ENCODE measurements at regions not wholly inside any gene's neighbourhood (a gene's known extent, or its start where the extent isn't known, plus 50 kb on each side); places are given as distances from the start of the nearest gene placed in this dataset.

GRCh38 chr3:72393455-72393854 lies 454.8 kb downstream of the SHQ1 start:
- H3K56ac ChIP-seq (ENCODE audit: insufficient read length, low read depth, low read length): no peak overlapping the region
- no peak overlapping the region for H2BK12ac ChIP-seq (ENCODE audit: insufficient read length, low read depth, low read length)
- H3K9me3 ChIP-seq (ENCODE audit: control insufficient read depth, low read depth, low read length): no peaks in the 10 kb centered on the region
- H2BK5ac ChIP-seq (ENCODE audit: insufficient read length, low read length): no peak overlapping the region
- TF ChIP-seq CTCF (conservative IDR thresholded peaks at IDR 0.05): no peak
- no peak overlapping the region for H3K14ac ChIP-seq (ENCODE audit: insufficient read depth, low read length)
- H2AFZ ChIP-seq (ENCODE audit: low read length): no peak overlapping the region
- no peak overlapping the region for H3T11ph ChIP-seq (ENCODE audit: low read length)
- Mint-ChIP-seq H3K27me3 (ENCODE audit: low read depth) (no peaks in the 10 kb centered on the region), H3K9me3 (no peaks in the 10 kb centered on the region), H3K36me3 (ENCODE audit: insufficient read depth in 1 of 3, low read depth in 3 of 3) (no peaks in the 10 kb centered on the region), H3K27ac (no peak overlapping the region), H3K4me3 (no peak overlapping the region), H3K4me1 (peaks cover 29 to 43% of the 10 kb centered on the region in 2 experiments)
- peaks cover 11% of the 10 kb centered on the region for H3K79me1 ChIP-seq (ENCODE audit: insufficient read depth, low read depth, low read length, poor library complexity, severe bottlenecking)
- no peak overlapping the region for H3K18ac ChIP-seq (ENCODE audit: insufficient read length, low read depth, low read length)
- H3K27ac ChIP-seq (ENCODE audit: insufficient read length, low read depth, low read length): no peak overlapping the region
- H3K27me3 ChIP-seq (ENCODE audit: insufficient read depth, low read length): no peaks in the 10 kb centered on the region
- no peak overlapping the region for H3K23ac ChIP-seq (ENCODE audit: insufficient read length, low read depth, low read length)
- H3K4ac ChIP-seq (ENCODE audit: low read depth, low read length): no peak overlapping the region
- H2BK15ac ChIP-seq (ENCODE audit: low read depth, low read length): no peak overlapping the region
- DNase-seq: no peak
- no peak overlapping the region for H2BK120ac ChIP-seq (ENCODE audit: low read depth, low read length, poor library complexity, severe bottlenecking)
- H4K5ac ChIP-seq (ENCODE audit: insufficient read length, low read depth, low read length): no peak overlapping the region
- peaks cover 42% of the 10 kb centered on the region; the same call in 1 of the 2 replicates for H3K79me2 ChIP-seq (ENCODE audit: insufficient read depth, low read length)
- H3K4me1 ChIP-seq (ENCODE audit: insufficient read depth, low read length): peaks cover 16% of the 10 kb centered on the region; the same call in 1 of the 2 replicates
- H4K8ac ChIP-seq (replicated peaks; ENCODE audit: insufficient read length, low read depth, low read length): no peak overlapping the region
- no peak overlapping the region for H2AK5ac ChIP-seq (ENCODE audit: insufficient read length, low read length)
- no CpG with 5 or more reads among the region's 2 CpGs for WGBS (ENCODE audit: extremely low coverage, insufficient read length, low lambda C conversion rate)
- H2BK20ac ChIP-seq (ENCODE audit: low read depth, low read length, poor library complexity, severe bottlenecking): no peak overlapping the region
- no peak overlapping the region for H3K4me2 ChIP-seq (ENCODE audit: insufficient read depth, insufficient read length, low read length)
- no peak overlapping the region for H3K9ac ChIP-seq (ENCODE audit: extremely low read depth, insufficient read length, low read length)
- no peaks in the 10 kb centered on the region for H3K23me2 ChIP-seq (ENCODE audit: insufficient read length, low read depth, low read length, poor library complexity, severe bottlenecking)
- H4K20me1 ChIP-seq (ENCODE audit: control insufficient read depth, insufficient read depth, insufficient read length): no peaks in the 10 kb centered on the region
- H4K91ac ChIP-seq (ENCODE audit: insufficient read length, low read depth, low read length): no peak overlapping the region

Measured in H9 (cell line).